ENCODE measurements at regions not wholly inside any gene's neighbourhood (a gene's known extent, or its start where the extent isn't known, plus 50 kb on each side); places are given as distances from the start of the nearest gene placed in this dataset.

- TF ChIP-seq POLR2A (IDR thresholded peaks at IDR 0.05; ENCODE audit: low read length) (no peak), GATA1 (IDR thresholded peaks at IDR 0.05; ENCODE audit: low read depth, low read length) (no peak)
Measured at GRCh38 chr14:71248194-71248593, 340.9 kb downstream of the PCNX1 start.

Measured in erythroblast (primary cell).